ENCODE measurements at regions not wholly inside any gene's neighbourhood (a gene's known extent, or its start where the extent isn't known, plus 50 kb on each side); places are given as distances from the start of the nearest gene placed in this dataset.
"Not testable (repeated sequence)": the region's sequence is repeated elsewhere in the genome, so short reads cannot be mapped to it uniquely, and the experiment has no call there.

- H3K27ac Mint-ChIP-seq, result no peak overlapping the region
- no peak overlapping the region for H3K4me3 Mint-ChIP-seq
- no peaks in the 10 kb centered on the region for H3K27me3 Mint-ChIP-seq (ENCODE audit: low read depth)
- no peaks in the 10 kb centered on the region for H3K9me3 Mint-ChIP-seq
- H3K36me3 Mint-ChIP-seq (ENCODE audit: low read depth), result no peaks in the 10 kb centered on the region
- H3K4me1 Mint-ChIP-seq (ENCODE audit: low read depth), result no peaks in the 10 kb centered on the region
Measured at GRCh38 chr2:185668710-185669109, 69.9 kb upstream of the FSIP2 start.

GRCh38 chr2:185674232-185674631, 64.4 kb upstream of the FSIP2 start:
- no peaks in the 10 kb centered on the region for H3K27me3 Mint-ChIP-seq (ENCODE audit: low read depth)
- no peak overlapping the region for H3K27ac Mint-ChIP-seq
- no peaks in the 10 kb centered on the region for H3K4me1 Mint-ChIP-seq (ENCODE audit: low read depth)
- H3K4me3 Mint-ChIP-seq, result no peak overlapping the region
- no peaks in the 10 kb centered on the region for H3K36me3 Mint-ChIP-seq (ENCODE audit: low read depth)
- H3K9me3 Mint-ChIP-seq, result no peaks in the 10 kb centered on the region

- H3K4me3 Mint-ChIP-seq, result no peak overlapping the region
- no peaks in the 10 kb centered on the region for H3K27me3 Mint-ChIP-seq (ENCODE audit: low read depth)
- H3K9me3 Mint-ChIP-seq, result no peaks in the 10 kb centered on the region
- H3K4me1 Mint-ChIP-seq (ENCODE audit: low read depth), result no peaks in the 10 kb centered on the region
- no peak overlapping the region for H3K27ac Mint-ChIP-seq
- no peaks in the 10 kb centered on the region for H3K36me3 Mint-ChIP-seq (ENCODE audit: low read depth)
Measured at GRCh38 chr2:185676316-185676715, 62.3 kb upstream of the FSIP2 start.

- not testable (repeated sequence) for H3K27me3 Mint-ChIP-seq (ENCODE audit: low read depth); H3K4me1 Mint-ChIP-seq (ENCODE audit: low read depth); H3K9me3 Mint-ChIP-seq; H3K27ac Mint-ChIP-seq; H3K4me3 Mint-ChIP-seq; H3K36me3 Mint-ChIP-seq (ENCODE audit: low read depth)
Measured at GRCh38 chr2:185687001-185687400, 51.6 kb upstream of the FSIP2 start.

GRCh38 chr2:185687967-185688366, 50.6 kb upstream of the FSIP2 start:
- Mint-ChIP-seq H3K4me1 (ENCODE audit: low read depth) (no peaks in the 10 kb centered on the region), H3K27me3 (ENCODE audit: low read depth) (no peaks in the 10 kb centered on the region), H3K9me3 (no peaks in the 10 kb centered on the region), H3K27ac (no peak overlapping the region), H3K4me3 (no peak overlapping the region), H3K36me3 (ENCODE audit: low read depth) (no peaks in the 10 kb centered on the region)
